Upper lobe of left lung (tissue), 4 donors: ENCODE measurements at regions not wholly inside any gene's neighbourhood (a gene's known extent, or its start where the extent isn't known, plus 50 kb on each side); places are given as distances from the start of the nearest gene placed in this dataset.

Experiments used
- CTCF ChIP-seq, 6 experiments: fragments of 450-650 bp in 4 of 6; fragments of 200-600 bp in 2 of 6; sonication (generic) in 2 of 6; IDR thresholded peaks; one replicate each; pipeline ENCODE4 v1.5.1; 2016 to 2019; ENCODE audit warnings: antibody characterized with exemption in 6 of 6
- EP300 ChIP-seq, 4 donors: sonication (generic); formaldehyde crosslinking; IDR thresholded peaks; one replicate each; pipeline ENCODE4 v1.5.1; 2017; ENCODE audit warnings: antibody characterized with exemption in 4 of 4, control low read depth in 2 of 4
- POLR2AphosphoS5 ChIP-seq, 2 donors: sonication (generic); formaldehyde crosslinking; IDR thresholded peaks; one replicate each; pipeline ENCODE4 v1.5.1; 2017; ENCODE audit warnings: antibody characterized with exemption in 2 of 2

- TF ChIP-seq POLR2AphosphoS5 (IDR thresholded peaks at IDR 0.05) = no peak
- TF ChIP-seq CTCF (IDR thresholded peaks at IDR 0.05) = no peak
- no peak for TF ChIP-seq EP300 (IDR thresholded peaks at IDR 0.05)
These were observed 98.2 kb upstream of the SLC22A11 start for GRCh38 chr11:64457416-64458010.
